Endothelial cell (in vitro differentiated cells): ENCODE measurements at regions not wholly inside any gene's neighbourhood (a gene's known extent, or its start where the extent isn't known, plus 50 kb on each side); places are given as distances from the start of the nearest gene placed in this dataset.

Experiments
- DNase-seq: peaks from one replicate; pipeline ENCODE4 v3.0.0; 2021; ENCODE audit warnings: low spot score
- H3K27ac Mint-ChIP-seq: one replicate; pipeline ENCODE4 v1.8.0; 2021; ENCODE audit warnings: mixed read lengths, inconsistent platforms; ENCODE audit not compliant: unreplicated experiment
- H3K27me3 Mint-ChIP-seq: one replicate; pipeline ENCODE4 v1.8.0; 2021; ENCODE audit warnings: mild to moderate bottlenecking, moderate library complexity, mixed read lengths, inconsistent platforms; ENCODE audit not compliant: unreplicated experiment
- H3K36me3 Mint-ChIP-seq: one replicate; pipeline ENCODE4 v1.8.0; 2021; ENCODE audit warnings: mild to moderate bottlenecking, low read depth, mixed read lengths, inconsistent platforms; ENCODE audit not compliant: unreplicated experiment
- H3K4me1 Mint-ChIP-seq: one replicate; pipeline ENCODE4 v1.8.0; 2021; ENCODE audit warnings: mild to moderate bottlenecking, mixed read lengths, inconsistent platforms; ENCODE audit not compliant: unreplicated experiment
- H3K4me3 Mint-ChIP-seq: one replicate; pipeline ENCODE4 v1.8.0; 2021; ENCODE audit warnings: mild to moderate bottlenecking, mixed read lengths, inconsistent platforms; ENCODE audit not compliant: unreplicated experiment
- H3K9me3 Mint-ChIP-seq: one replicate; pipeline ENCODE4 v1.8.0; 2021; ENCODE audit warnings: mixed read lengths, inconsistent platforms; ENCODE audit not compliant: unreplicated experiment
- TF ChIP-seq, protein P1 (sequence below): fragments of 200-600 bp; sonication (generic); IDR thresholded peaks from one replicate; pipeline ENCODE4 v1.5.0; 2021; ENCODE audit warnings: antibody characterized with exemption; ENCODE audit not compliant: unreplicated experiment

DNA sequence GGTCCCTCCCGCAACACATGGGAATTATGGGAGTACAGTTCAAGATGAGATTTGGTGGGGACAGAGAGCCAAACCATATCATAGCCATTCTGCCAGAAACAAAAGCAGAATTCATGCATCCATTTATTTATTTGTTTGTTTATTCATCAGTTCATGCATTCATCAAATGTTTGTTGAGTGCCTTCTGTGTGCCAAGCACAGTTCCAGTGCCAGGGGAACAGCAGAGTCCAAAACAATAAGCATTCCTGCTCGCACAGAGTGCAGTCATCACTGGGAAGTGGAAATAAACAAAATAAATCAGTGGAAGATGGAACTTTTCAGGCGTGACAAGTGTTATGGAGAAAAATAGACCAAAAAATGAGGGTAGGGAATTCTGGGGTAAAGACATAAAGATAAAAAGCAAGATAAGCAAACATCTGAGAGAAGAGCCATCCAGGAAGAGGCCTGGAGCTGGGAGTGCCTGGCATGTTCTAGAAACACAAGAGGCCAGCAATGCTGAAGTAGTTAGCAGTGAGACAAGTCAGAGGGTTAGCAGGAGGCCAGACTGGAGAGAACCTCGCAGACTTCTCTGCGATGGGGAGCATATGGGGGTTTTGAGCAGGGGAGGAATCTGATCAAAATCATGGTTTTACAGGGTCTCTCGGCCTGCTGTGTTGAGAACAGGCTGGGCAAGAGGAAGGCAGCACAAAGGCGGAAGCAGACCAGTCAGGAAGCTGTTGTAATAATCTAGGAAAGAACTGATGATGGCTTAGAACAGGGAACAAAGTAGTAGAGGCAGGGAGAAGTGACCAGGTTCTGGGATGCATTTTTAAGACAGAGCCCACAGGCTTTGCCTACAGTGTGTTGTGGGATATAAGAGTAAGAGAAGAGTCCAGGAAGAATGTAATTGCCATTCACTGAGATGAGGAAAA lies 113.2 kb downstream of the GLUL start:
- no peak for DNase-seq
- H3K4me1 Mint-ChIP-seq: peaks cover 9% of the 10 kb centered on the region
- no peaks in the 10 kb centered on the region for H3K9me3 Mint-ChIP-seq
- H3K4me3 Mint-ChIP-seq: no peak overlapping the region
- H3K36me3 Mint-ChIP-seq: no peaks in the 10 kb centered on the region
- no peaks in the 10 kb centered on the region for H3K27me3 Mint-ChIP-seq
- no peak overlapping the region for H3K27ac Mint-ChIP-seq
- TF ChIP-seq, protein P1, sequence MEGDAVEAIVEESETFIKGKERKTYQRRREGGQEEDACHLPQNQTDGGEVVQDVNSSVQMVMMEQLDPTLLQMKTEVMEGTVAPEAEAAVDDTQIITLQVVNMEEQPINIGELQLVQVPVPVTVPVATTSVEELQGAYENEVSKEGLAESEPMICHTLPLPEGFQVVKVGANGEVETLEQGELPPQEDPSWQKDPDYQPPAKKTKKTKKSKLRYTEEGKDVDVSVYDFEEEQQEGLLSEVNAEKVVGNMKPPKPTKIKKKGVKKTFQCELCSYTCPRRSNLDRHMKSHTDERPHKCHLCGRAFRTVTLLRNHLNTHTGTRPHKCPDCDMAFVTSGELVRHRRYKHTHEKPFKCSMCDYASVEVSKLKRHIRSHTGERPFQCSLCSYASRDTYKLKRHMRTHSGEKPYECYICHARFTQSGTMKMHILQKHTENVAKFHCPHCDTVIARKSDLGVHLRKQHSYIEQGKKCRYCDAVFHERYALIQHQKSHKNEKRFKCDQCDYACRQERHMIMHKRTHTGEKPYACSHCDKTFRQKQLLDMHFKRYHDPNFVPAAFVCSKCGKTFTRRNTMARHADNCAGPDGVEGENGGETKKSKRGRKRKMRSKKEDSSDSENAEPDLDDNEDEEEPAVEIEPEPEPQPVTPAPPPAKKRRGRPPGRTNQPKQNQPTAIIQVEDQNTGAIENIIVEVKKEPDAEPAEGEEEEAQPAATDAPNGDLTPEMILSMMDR: no peak

DNA sequence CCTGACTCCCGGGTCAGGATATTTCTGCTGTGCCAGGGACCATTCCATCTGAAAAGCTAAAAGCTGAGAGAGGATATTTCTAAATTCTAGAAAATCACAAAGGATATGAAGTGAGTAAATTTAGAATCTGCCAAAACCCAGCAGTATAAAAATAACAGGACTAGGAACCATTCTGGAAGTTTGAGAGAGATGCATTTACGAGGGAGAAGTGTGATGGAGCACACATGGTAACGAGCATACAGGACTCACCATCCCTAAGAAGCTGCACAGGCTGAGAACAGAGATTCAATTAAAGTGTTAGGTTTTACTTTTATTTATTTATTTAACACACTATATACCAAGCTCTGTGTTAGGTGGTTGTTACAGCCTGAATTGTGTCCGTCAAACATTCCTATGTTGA lies 116.3 kb downstream of the GLUL start:
- Mint-ChIP-seq H3K9me3 (no peaks in the 10 kb centered on the region), H3K27ac (no peak overlapping the region), H3K4me1 (peaks cover 5% of the 10 kb centered on the region), H3K36me3 (no peaks in the 10 kb centered on the region), H3K4me3 (no peak overlapping the region), H3K27me3 (peaks cover 2% of the 10 kb centered on the region)
- TF ChIP-seq, protein P1: no peak
- no peak for DNase-seq

DNA sequence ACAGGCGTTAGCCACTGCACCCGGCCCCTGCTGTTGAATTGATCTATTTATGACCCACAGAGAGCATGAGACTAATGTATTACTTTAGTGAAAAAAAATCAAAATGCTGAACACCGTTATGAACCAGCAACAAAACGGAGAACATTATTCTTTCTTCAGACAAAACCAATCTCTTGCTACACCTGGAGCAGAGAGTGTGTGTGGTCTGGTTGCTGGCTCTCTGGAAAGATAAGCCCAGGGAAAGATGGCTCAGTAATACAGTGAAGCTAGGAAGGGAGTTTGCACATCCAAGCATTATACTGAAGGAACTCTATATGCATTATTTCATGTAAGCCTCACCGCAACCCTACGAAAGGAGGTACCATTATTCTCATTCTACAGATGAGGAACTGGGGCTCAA lies 117.0 kb downstream of the GLUL start:
- Mint-ChIP-seq H3K27me3 (peaks cover 2% of the 10 kb centered on the region), H3K4me1 (peaks cover 5% of the 10 kb centered on the region), H3K9me3 (no peaks in the 10 kb centered on the region), H3K27ac (no peak overlapping the region), H3K4me3 (no peak overlapping the region), H3K36me3 (no peaks in the 10 kb centered on the region)
- TF ChIP-seq, protein P1: no peak
- DNase-seq: no peak

DNA sequence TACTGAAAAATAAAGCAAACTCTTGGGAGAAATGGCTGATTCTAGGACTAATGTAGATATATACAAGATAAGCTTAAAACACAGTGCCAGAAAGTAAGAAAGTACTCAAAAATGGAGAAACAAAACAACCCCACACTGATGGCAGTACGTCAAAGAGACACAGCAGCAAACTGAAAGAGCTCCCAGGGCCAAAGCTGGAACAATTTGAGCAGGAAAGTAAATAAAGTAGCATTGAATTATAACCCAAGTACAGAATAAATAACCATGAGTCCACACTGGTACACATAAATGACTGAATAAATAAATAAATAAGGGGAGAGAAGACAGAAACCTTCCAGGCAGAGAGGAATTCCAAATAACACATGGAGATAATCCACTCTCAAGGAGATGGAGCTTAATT lies 120.9 kb downstream of the GLUL start:
- Mint-ChIP-seq H3K9me3 (no peaks in the 10 kb centered on the region), H3K27me3 (peaks cover 2% of the 10 kb centered on the region)
- TF ChIP-seq, protein P1: no peak

DNA sequence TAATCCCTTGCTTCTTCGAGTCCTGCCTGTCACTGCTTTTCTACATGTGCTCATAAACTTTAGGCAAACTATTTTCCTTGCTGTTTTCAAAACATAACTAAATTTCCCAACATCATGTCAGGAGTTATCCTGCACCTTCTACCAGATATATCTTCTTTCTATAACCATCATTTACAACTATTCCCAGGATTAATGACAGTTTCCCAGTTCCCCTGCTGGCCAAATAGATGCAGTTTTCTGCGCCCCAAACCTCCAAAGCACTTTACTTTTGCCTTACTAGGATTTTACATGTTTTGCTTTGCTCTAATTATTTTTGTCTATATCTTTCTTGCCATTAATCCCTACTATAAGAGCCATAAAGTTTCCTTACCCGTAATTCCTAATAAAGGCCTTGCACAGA lies 122.5 kb downstream of the GLUL start:
- TF ChIP-seq, protein P1: peak; percentile 15
- DNase-seq: no peak
- H3K4me3 Mint-ChIP-seq: no peak overlapping the region
- peaks cover 5% of the 10 kb centered on the region for H3K4me1 Mint-ChIP-seq
- H3K27me3 Mint-ChIP-seq: peaks cover 2% of the 10 kb centered on the region
- no peak overlapping the region for H3K27ac Mint-ChIP-seq
- no peaks in the 10 kb centered on the region for H3K36me3 Mint-ChIP-seq
- H3K9me3 Mint-ChIP-seq: no peaks in the 10 kb centered on the region

More for the DNA sequence above, 120.9 kb downstream of the GLUL start:
- H3K4me3 Mint-ChIP-seq: no peak overlapping the region
- no peak overlapping the region for H3K27ac Mint-ChIP-seq
- peaks cover 5% of the 10 kb centered on the region for H3K4me1 Mint-ChIP-seq
- no peak for DNase-seq
- H3K36me3 Mint-ChIP-seq: no peaks in the 10 kb centered on the region
